ENCODE measurements at regions not wholly inside any gene's neighbourhood (a gene's known extent, or its start where the extent isn't known, plus 50 kb on each side); places are given as distances from the start of the nearest gene placed in this dataset.
"Not testable (repeated sequence)": the region's sequence is repeated elsewhere in the genome, so short reads cannot be mapped to it uniquely, and the experiment has no call there.

DNA sequence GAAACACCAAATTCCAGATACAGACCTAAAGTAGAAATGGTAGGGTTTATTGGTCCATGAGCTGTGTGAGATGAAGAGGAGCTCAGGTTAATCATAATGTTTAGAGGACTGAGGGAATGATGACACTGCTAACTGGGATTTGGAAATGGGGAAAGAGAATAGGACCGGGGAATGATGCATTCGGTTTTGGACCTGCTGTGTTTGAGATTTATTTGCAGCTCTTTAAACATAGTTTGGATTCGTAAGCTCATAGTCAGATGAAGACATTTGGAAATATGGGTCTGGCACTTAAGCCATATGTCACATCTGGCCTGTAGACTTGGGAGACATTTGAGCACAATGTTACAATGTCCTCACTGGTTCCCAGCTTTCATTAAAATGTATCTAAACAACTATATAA is 127.9 kb upstream of the DUSP10 start:
- DNase-seq (ENCODE audit: low read depth in 4 of 4, low spot score in 2 of 4): no peak

DNA sequence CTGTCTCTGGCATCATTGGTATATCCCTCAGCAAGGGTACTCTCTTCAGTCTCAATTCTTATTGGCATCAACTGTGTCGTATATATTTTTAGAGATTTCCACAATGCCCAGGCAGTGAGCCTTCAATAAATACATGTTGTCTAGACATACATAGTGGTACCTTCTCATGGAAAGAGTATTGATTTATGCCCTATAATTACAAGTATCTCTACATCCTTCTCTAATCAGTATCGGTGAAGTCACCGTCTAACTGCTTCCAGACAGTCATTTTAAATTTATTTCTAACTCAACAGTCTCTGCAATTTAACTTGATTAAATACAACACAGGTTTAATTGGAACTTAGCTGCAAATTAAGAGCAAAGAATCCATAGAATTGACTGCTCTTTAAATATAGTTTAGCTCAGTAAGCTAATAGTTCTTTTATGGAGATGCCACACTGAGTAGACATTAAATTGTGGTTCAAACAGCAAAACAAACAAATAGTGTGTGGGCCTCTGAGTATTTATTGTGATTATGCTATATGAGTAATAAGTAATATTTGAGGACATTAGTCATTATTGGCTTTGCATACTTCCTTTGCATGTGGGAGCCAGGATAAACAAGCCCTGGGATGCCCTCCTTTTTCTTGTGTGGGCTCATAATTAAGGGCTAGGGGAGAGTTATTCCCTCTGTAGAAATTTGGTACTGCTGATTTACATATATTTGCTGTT is 126.9 kb upstream of the DUSP10 start:
- DNase-seq (ENCODE audit: low read depth in 4 of 4, low spot score in 2 of 4): no peak

DNA sequence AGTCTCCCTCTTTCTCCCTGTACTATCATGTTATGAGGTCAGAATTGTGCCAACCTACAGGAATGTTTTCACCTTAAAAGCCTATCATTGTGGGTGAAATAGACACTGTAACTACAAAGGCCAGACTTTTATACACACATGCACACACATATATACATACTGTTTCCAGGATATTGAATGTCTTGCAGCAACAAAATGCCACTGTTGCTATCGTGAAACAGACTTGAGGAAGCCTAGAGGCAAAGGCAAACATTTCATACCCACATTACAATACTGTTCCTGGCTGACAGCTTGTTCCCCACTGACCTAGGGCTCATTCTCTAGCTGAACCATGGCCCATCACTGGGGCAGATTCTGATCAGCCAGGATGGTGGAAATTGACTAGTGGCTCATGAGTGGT is 125.1 kb upstream of the DUSP10 start:
- DNase-seq (ENCODE audit: low read depth in 4 of 4, low spot score in 2 of 4): no peak

DNA sequence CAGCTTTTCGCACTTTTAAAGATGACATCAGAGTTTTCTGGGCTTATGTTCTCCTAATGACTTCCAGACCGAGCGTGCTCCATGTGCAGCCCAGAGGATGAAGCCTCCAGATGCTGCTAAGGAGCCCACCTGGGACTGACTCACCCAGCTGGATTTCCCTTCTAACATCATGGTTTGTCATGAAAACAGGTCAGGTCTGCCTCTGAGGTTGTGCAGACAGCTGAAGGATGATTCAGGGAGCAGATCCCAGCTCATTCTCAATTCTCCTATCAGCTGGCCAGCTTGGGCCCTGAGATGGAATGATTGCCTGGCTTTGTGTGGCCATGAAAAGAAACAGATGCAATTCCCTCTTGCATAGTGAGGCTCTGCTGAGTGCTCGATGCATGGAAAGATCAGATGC is 123.9 kb upstream of the DUSP10 start:
- no peak for DNase-seq (ENCODE audit: low read depth in 4 of 4, low spot score in 2 of 4)

DNA sequence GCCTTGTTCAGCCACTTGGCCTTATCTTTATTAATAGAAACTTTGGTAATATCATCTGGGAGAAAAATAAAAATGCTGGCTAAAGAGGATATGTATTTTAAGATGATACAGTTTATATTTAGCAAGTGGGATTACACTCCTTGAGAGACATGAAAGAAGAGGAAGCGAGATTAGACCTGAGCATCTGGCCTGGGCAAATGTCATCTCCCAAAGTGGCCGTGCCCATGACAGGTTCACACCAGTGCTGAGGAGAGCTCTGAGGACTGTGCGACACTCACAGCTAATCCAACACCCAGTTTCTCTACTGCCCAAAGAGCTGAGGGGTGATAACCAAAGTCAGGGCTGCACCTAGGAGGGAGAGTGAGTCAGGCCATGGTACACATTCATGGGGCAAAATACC is 121.7 kb upstream of the DUSP10 start:
- DNase-seq (ENCODE audit: low read depth in 4 of 4, low spot score in 2 of 4): no peak

DNA sequence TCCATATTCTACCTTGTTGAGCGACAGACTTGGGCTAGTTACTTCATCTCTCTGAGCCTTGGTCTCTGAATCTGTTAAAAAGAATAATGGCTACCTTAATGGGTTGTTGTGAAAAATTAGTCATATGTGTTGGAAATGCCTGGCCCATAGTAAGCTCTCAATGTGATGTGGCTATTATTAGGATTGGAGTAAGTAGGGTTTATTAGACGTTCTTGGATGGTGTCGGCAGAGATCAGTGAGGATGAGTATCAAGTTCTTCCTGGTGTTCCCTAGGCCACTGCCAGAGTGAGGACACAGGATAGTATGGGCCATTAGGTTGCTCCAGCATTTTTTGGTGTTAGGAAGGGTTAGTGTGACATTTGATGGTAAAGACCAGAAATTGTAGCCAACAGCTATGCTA is 121.1 kb upstream of the DUSP10 start:
- no peak for DNase-seq (ENCODE audit: low read depth in 4 of 4, low spot score in 2 of 4)

DNA sequence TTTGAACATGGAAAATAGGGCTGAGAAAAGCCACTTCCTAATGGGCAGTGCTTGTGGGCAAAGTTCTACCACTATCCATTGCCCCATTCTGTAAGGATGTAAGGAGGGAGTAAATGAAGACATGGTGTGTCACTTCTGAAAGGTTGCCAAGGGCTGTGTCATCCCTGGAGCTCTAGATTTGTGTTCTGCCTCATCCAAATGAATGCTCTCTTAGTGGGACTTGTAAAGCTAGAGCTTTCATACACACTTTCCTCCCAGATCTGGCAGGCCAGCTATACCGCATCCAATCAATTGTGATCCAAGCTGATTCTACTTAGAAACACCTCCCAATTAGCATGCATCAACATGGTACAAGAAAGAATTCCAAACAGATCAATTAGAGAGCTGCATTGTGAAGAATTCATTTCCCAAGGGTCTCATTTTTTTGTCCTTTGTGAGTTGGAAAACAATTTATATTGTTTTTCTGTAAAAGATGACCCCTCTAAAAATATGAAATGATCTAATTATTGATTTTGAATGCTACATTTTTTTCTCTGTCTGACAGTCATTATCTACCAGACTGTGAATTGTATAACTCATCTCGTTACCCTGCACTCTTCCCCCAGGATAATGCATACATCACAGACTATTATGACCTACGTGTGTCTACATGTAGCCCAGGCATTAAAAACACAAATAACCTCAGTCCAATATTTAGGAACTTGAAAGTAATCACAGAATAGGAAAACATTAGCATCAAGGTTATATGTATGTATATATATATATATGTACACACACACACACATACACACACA is 117.1 kb upstream of the DUSP10 start:
- no peak for DNase-seq (ENCODE audit: low read depth in 4 of 4, low spot score in 2 of 4)

DNA sequence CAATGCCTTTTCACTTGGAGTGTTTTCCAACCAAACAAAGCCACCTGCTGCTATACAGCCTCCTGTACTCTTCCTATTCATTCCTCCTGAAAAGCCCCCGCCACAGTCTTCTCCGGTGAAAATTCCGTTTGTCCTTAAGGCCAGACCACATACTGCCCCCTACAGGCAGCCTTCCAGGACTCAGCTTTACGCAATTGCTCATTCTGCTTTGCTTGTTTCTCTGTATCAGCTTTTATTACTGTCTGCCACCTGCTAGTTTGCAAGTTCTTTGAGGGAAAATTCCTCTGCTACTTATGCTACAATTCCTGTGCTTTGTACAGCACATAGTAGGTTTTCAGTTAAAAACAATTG is 115.2 kb upstream of the DUSP10 start:
- DNase-seq (ENCODE audit: low read depth in 4 of 4, low spot score in 2 of 4): not testable (repeated sequence)

DNA sequence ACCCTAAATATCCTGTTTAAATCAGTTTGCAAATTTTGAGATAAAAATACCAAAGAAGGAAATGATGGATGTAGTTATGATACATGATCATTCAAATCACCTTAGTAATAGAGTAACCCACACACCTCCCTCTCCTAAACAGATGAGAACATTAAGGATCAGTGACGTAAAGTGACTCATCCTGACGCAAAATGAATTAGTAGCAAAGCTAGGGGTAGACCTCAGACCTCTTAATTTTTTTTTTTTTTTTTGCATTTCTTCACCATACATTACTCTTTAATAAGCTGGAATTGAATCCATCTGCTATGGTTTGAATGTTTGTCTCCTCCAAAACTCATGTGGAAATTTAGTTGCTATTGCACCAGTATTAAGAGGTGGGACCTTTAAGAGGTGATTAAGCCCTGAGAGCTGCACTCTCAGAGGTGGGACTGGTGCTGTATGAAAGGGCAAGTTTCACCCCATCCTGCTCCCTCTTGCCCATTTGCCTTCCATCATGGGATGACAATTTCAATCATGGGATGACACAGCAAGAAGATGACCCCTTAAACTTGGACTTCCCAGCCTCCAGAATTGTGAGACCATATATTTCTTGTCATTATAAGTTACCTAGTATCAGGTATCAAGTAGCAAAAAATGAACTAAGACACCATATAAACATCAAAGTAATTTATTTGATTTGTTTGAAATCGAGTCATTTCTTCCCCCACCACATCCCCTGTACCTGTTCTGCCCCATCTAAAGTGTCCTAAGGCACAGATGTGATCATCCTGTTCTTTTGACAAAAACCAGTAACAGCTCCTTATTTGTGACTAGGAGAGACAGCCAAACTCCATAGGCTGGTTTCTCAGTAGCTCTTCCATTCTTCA is 114.6 kb upstream of the DUSP10 start:
- DNase-seq (ENCODE audit: low read depth in 4 of 4, low spot score in 2 of 4): no peak

DNA sequence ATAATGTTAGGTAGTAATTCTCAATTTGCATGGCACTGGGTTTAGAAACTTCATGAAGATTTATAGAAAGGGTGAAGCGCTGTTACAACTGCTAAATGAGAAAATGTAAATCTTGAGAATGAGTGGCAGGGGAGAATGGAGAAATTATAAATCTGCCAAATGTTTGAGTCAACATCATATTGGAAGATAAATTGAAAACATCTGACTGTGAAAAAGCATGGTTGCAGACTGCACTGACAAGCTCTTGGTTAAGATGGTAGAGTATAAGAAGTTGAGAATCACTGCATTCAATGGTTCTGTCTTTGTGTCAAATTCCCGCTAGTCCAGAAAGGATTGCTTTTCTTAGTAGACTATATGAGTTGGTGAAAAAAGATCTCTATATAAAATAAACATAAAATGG is 113.3 kb upstream of the DUSP10 start:
- no peak for DNase-seq (ENCODE audit: low read depth in 4 of 4, low spot score in 2 of 4)

DNA sequence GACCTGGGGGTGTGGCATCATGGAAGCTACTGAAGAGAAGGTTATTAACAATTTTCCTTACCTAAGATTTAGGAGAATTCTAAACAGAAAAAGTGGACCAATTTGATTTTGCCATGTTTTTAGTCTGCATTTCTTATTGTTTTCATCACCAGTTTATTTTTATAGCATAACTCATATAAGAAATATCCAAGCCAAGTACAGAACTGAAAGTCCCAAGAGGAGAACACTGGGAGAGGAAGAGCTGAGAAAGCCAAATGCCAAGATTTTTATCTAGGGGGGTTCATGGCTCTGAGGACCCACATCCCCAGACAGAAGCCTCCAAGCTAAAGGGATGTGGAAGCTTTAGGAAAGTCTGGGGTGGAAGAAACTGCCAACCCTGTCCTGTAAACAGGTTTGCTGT is 109.4 kb upstream of the DUSP10 start:
- DNase-seq (ENCODE audit: low read depth in 4 of 4, low spot score in 2 of 4): no peak

DNA sequence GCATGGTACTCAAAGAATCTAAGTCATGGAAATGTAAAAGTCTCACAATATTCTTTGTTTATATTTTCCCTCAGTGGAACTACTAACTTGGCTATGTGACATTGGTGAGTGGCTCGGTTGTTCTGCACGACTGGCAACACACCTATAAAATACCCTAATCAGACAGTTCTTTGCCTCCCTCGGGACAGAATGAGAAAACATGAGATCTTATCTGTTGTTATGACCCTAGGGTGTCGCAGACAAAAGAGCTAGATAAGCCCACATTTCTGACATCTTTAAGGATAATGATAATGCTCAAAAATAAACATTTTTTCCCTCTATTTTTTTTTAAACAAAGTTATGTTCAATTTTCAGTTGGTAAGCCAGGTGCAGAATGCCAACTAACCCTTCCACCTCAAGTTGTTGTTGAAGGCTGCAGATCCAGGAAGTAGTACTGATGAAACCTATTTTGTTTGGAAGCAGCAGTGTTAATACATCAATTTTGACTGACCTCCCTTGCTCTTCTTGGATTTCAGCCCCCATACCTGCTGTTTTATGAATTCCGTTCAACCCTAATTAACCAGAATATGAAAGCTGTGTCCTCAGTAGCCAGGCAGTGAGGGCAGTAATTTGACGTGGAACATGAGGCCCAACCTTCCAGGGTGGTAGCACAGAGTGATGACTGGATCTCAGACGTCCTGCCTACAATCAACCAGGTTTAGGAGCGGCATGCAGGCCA is 108.7 kb upstream of the DUSP10 start:
- DNase-seq (ENCODE audit: low read depth in 4 of 4, low spot score in 2 of 4): no peak

DNA sequence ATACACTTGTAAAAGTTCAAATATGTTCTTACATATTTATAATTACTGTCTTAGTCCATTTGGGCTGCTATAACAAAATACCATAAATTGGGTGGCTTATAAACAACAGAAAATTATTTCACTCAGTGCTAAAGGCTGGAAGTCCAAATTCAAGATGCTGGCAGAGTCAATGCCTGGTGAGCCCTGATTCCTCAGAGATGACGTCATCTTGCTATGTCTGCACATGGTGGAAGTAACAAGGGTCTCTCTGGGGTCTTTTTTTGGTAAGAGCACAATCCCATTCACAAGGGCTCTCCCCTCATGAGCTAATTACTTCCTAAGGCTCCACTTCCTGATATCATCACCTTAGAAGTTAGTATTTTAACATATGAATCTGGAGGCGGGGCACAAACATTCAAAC is 108.0 kb upstream of the DUSP10 start:
- no peak for DNase-seq (ENCODE audit: low read depth in 4 of 4, low spot score in 2 of 4)

DNA sequence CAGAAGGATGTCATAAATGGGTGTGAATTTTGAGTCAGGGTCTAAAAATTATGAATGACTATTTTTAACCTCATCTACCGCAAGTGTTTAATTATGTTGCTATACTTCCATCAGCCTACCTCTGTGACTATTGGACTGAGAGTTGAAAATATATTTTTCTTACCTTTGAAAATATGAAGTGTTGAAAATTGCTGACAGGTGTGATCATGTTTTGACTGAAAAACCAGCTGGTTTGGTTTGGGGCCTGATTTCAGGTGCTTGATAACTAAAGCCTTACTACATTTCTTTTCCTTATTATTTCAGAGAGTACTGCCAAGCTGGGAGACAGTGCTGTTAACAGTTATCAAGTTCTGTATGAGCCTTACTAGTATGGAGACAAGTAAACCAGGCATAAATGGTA is 107.2 kb upstream of the DUSP10 start:
- DNase-seq (ENCODE audit: low read depth in 4 of 4, low spot score in 2 of 4): no peak

DNA sequence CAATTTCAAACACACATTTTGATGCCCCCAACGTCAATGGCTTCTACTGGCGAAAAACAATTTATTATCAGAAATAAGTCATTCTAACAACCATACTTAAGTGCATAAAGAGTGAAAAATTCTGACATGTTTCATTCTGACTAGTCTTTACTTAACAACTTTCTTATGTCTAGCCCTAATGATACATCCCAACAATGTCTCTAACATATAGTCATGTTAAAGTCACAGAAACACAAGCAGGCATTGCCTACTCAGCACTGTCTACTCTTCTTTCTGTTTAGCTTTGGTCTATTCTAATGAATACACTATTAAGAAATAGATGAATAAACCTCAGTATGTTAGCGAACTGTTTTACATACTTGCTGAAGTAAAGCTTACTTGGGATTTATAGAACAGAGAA is 105.8 kb upstream of the DUSP10 start:
- no peak for DNase-seq (ENCODE audit: low read depth in 4 of 4, low spot score in 2 of 4)

DNA sequence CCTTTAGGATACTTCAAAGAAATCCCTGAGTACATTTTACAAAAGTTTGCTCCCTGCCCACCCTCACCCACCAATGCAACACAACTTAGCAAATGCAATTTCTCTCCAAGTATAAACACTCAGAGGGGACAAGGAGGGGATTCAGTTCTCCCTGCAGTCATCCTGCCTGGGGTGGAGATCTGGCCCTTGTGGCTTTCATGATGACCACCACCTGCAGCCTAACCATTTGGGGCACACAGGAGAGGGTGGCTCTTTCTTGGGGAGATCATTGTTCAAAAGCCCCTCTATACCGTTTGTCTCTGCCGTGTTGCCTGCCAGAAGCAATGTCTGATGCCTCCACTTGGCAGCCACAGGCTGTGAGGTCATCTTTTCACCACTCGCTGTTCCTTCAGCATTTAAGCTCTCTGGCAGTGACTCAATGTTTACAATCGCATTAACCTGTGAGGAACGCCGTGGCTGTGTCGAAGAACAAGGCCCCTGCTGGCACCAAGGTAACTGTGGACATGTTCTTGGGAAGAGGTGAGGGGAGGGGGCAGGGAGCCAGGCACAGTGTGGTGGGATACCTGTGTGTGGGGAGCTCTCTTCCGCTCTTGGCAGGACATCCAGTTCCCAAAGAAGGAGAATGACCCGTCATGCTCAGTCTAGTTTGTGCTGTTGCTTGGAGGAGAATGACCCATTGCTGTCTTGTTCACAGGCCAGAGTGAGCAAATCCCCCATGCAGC is 103.9 kb upstream of the DUSP10 start:
- no peak for DNase-seq (ENCODE audit: low read depth in 4 of 4, low spot score in 2 of 4)

DNA sequence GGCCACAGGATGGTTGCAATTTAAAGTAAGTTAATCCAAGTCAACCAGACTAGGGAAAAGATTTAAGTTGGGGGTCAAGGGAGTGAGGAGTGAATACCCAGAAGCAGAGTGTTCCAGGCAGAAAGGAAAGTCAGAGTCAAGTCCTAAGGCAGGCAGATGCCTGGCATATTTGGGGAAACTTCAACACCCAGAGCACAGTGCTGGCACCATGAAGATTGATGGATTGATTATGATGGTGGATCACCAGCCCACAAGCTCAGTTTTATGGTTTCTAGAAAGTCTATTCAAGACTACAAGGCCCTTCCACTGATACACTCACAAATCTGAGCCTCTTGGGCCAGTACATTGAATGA is 100.1 kb upstream of the DUSP10 start:
- DNase-seq (ENCODE audit: low read depth in 4 of 4, low spot score in 2 of 4): no peak

DNA sequence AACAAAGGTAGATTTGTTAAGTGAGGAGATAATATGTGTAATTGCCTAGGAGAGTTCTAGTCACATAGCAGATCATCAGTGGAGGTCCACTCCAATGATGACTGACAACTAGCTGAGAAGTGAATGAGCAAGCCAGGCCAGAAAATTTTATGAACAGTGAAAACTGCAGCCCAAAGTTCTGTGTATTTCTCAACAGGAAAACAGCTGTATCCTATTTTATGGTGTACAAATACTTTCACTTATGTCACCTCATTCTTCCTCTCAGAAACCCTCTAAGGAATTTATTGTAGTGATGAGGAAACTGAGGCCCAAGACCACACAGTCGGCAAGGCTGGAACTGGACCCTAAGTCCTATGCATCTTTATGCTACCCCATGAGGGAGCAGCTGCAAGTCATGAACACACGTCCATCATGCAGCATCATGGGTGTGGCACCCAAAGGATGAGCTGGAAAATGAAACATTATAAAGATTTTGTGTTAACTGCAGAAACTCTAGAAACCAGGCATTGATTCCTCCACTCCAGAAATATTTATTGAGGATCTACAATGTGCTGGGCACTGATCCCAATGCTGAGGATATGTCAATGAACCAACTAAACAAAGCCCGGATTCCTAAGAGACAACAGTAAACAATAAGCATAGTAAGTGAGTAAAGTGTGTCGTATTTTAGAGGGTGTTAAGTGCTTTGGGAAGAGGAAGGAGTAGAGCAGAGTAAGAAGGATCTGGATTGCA is 99.5 kb upstream of the DUSP10 start:
- no peak for DNase-seq (ENCODE audit: low read depth in 4 of 4, low spot score in 2 of 4)

DNA sequence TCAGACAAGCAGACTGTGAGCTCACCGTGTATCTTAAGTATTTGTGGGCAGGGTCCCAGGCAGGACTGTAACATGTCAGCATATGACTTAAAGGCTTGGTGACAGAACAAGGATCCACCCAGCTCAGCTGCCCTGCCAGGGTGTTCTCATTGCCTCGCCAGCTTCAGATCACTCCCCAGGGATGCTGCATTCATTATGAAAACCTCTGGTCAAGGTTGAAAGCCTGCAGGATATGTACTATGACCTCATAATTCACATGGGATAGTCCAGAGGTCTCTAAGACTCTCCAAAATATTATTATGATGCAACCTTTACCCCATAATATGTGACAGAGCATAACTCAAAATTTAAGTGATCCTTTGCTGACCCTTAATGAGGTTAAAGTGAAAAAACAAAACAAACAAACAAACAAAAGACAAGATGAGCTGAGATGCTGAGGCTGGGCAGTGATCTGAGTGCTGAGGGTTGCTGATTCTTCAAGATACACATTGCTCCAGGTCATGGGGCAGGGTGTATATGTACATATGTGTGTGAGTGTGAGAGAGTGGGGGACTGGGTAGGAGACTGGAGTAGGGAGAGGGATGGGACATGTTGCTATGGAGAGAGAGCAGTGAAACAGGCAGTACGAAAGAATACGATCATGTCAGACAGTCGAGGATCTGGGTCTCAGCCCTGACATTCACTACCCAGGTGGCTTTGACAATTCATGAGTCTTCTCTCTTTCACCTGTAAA is 98.8 kb upstream of the DUSP10 start:
- DNase-seq (ENCODE audit: low read depth in 4 of 4, low spot score in 2 of 4): no peak

Measured in left renal cortex interstitium (tissue), 4 donors.